Eye (tissue), 1 donor: ENCODE measurements at regions not wholly inside any gene's neighbourhood (a gene's known extent, or its start where the extent isn't known, plus 50 kb on each side); places are given as distances from the start of the nearest gene placed in this dataset.
A peak's percentile ranks its signal among the peaks of the same experiment; 100 is the strongest.
"Not testable (repeated sequence)": the region's sequence is repeated elsewhere in the genome, so short reads cannot be mapped to it uniquely, and the experiment has no call there.

Experiments
- DNase-seq: peaks from one replicate; pipeline ENCODE4 v3.0.0-alpha.2; 2015

GRCh38 chr11:69934861-69935494 lies 115.8 kb upstream of the FGF3 start:
- no peak for DNase-seq

GRCh38 chr11:69935941-69936505 lies 116.8 kb upstream of the FGF3 start:
- DNase-seq = no peak

GRCh38 chr11:69936771-69937170 lies 117.6 kb upstream of the FGF3 start:
- no peak for DNase-seq

- DNase-seq = no peak
Measured at GRCh38 chr11:69938206-69938605, 119.0 kb upstream of the FGF3 start.

- DNase-seq = peak; percentile 58
Measured at GRCh38 chr11:69939551-69940245, 120.5 kb upstream of the FGF3 start.

GRCh38 chr11:69940246-69940610 lies 121.0 kb upstream of the FGF3 start:
- DNase-seq = no peak

GRCh38 chr11:69941546-69942332 lies 122.5 kb upstream of the FGF3 start:
- DNase-seq = no peak

- DNase-seq = no peak
Measured at GRCh38 chr11:69942333-69942820, 123.2 kb upstream of the FGF3 start.

- no peak for DNase-seq
Measured at GRCh38 chr11:69943066-69943465, 123.8 kb upstream of the FGF3 start.

- no peak for DNase-seq
Measured at GRCh38 chr11:69943506-69943905, 124.3 kb upstream of the FGF3 start.

GRCh38 chr11:69944146-69944795 lies 125.1 kb upstream of the FGF3 start:
- no peak for DNase-seq

- no peak for DNase-seq
Measured at GRCh38 chr11:69945157-69945556, 125.9 kb upstream of the FGF3 start.

- DNase-seq = peak; percentile 53
Measured at GRCh38 chr11:69947059-69947792, 128.0 kb upstream of the FGF3 start.

- no peak for DNase-seq
Measured at GRCh38 chr11:69947793-69948255, 128.6 kb upstream of the FGF3 start.

GRCh38 chr11:69948256-69949141 lies 129.3 kb upstream of the FGF3 start:
- peak; percentile 45 for DNase-seq

- DNase-seq = peak; percentile 62
Measured at GRCh38 chr11:69949327-69949726, 128.8 kb upstream of the ANO1 start.

GRCh38 chr11:69950120-69950519 lies 128.0 kb upstream of the ANO1 start:
- DNase-seq = peak; percentile 39

- no peak for DNase-seq
Measured at GRCh38 chr11:69950621-69951020, 127.5 kb upstream of the ANO1 start.

GRCh38 chr11:69951821-69952220 lies 126.3 kb upstream of the ANO1 start:
- DNase-seq = no peak

- not testable (repeated sequence) for DNase-seq
Measured at GRCh38 chr11:69952229-69952975, 125.7 kb upstream of the ANO1 start.
